HUES48 (cell line): ENCODE measurements at regions not wholly inside any gene's neighbourhood (a gene's known extent, or its start where the extent isn't known, plus 50 kb on each side); places are given as distances from the start of the nearest gene placed in this dataset.

ENCODE experiments used
- H3K27ac ChIP-seq: one replicate; pipeline ENCODE4 v1.7.0; 2013; ENCODE audit warnings: low read depth, low read length, inconsistent platforms
- H3K27me3 ChIP-seq: 2 replicates; pipeline ENCODE4 v1.6.1; 2013; ENCODE audit warnings: mild to moderate bottlenecking, low read length; ENCODE audit not compliant: control insufficient read depth, insufficient read depth
- H3K36me3 ChIP-seq: 2 replicates; pipeline ENCODE4 v1.6.1; 2013; ENCODE audit warnings: low read length; ENCODE audit not compliant: control insufficient read depth, insufficient read depth
- H3K4me1 ChIP-seq: 2 replicates; pipeline ENCODE4 v1.6.1; 2013; ENCODE audit warnings: mild to moderate bottlenecking, low read length; ENCODE audit not compliant: control insufficient read depth, insufficient read depth
- H3K4me3 ChIP-seq: 2 replicates; pipeline ENCODE4 v1.5.1; 2013; ENCODE audit warnings: mild to moderate bottlenecking, low read depth, low read length
- H3K9ac ChIP-seq: 2 replicates; pipeline ENCODE4 v1.6.1; 2013; ENCODE audit warnings: mild to moderate bottlenecking, low read depth, low read length, moderate library complexity
- H3K9me3 ChIP-seq: 2 replicates; pipeline ENCODE4 v1.6.1; 2013; ENCODE audit warnings: low read length; ENCODE audit not compliant: control insufficient read depth, insufficient read depth

DNA sequence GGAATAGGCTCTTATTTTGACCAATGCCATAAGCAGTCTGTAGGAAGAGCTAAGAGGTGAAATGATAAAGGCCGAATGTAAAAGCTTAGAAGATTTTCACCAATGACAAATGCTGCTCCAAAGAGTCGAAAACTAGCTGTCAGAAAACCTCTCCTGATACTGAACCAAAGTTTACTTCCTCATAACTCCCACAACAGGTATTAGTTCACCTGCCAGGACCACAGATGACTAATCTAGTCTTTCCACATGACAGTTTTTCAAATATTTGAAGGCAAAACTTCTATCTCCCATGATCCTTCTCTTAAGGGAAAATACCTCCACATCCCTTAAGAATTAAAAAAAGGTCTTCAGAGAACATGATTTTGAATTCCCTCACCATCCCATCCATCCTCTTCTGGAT, 473.2 kb upstream of the SPHKAP start:
- Histone ChIP-seq H3K27ac (no peak overlapping the region), H3K9me3 (peaks cover 5% of the 10 kb centered on the region; the same call in 1 of the 2 replicates), H3K4me3 (no peak overlapping the region), H3K36me3 (no peaks in the 10 kb centered on the region), H3K27me3 (no peaks in the 10 kb centered on the region), H3K4me1 (no peaks in the 10 kb centered on the region), H3K9ac (no peak overlapping the region)

- no peaks in the 10 kb centered on the region for H3K36me3 ChIP-seq
- H3K4me3 ChIP-seq = no peak overlapping the region
- no peaks in the 10 kb centered on the region for H3K4me1 ChIP-seq
- no peaks in the 10 kb centered on the region for H3K27me3 ChIP-seq
- H3K9me3 ChIP-seq = peaks cover 5% of the 10 kb centered on the region; the same call in 1 of the 2 replicates
- H3K9ac ChIP-seq = no peak overlapping the region
- no peak overlapping the region for H3K27ac ChIP-seq
These were observed 472.4 kb upstream of the SPHKAP start for GRCh38 chr2:228653884-228654283.

GRCh38 chr2:228652366-228652765, 470.9 kb upstream of the SPHKAP start:
- peaks cover 5% of the 10 kb centered on the region; the same call in 1 of the 2 replicates for H3K9me3 ChIP-seq
- H3K4me1 ChIP-seq = no peaks in the 10 kb centered on the region
- no peak overlapping the region for H3K27ac ChIP-seq
- no peaks in the 10 kb centered on the region for H3K36me3 ChIP-seq
- H3K4me3 ChIP-seq = no peak overlapping the region
- H3K27me3 ChIP-seq = no peaks in the 10 kb centered on the region
- no peak overlapping the region for H3K9ac ChIP-seq

GRCh38 chr2:228649876-228650275, 468.4 kb upstream of the SPHKAP start:
- Histone ChIP-seq H3K36me3 (no peaks in the 10 kb centered on the region), H3K4me3 (no peak overlapping the region), H3K4me1 (no peaks in the 10 kb centered on the region), H3K9me3 (peaks cover 5% of the 10 kb centered on the region; the same call in 1 of the 2 replicates), H3K9ac (no peak overlapping the region), H3K27me3 (no peaks in the 10 kb centered on the region), H3K27ac (no peak overlapping the region)

DNA sequence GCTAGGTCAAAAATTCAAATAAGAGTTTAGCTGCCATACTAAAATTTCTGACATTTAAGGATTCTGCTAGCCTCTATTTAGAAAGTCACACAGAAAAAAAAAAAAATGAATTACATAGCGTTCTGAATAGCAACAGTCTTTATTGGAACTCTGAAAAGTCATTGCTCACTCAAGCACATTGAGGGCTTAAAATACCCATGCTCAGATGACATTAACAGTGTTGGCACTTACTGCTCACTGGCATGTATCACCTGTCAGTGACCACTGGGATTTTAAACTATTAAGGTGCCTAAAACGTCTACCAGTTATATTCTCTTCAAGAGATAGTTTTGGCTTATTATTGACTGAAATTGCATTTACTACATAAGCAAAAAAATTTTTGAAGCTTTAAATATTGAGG, 468.0 kb upstream of the SPHKAP start:
- Histone ChIP-seq H3K36me3 (no peaks in the 10 kb centered on the region), H3K9me3 (peaks cover 5% of the 10 kb centered on the region; the same call in 1 of the 2 replicates), H3K4me1 (no peaks in the 10 kb centered on the region), H3K27ac (no peak overlapping the region), H3K9ac (no peak overlapping the region), H3K27me3 (no peaks in the 10 kb centered on the region), H3K4me3 (no peak overlapping the region)

DNA sequence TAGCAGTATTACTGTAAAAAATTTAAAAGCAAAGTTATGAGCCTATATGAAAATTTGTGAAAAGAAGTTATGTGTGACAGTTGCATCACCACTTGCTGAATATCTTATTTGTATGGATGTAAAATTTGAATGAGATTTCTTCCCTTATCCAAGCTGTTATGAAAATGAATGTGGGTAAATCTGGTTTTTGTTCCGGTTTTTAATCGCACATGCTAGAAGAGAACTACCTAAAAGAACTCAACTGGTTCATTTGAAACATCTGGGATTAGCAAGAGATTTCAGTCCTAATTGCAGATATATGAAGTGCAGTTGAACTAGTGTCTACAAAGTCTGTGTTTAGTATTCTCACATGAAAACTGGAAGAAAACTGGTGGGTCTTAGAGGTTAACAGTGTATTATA, 467.1 kb upstream of the SPHKAP start:
- H3K4me1 ChIP-seq = no peaks in the 10 kb centered on the region

DNA sequence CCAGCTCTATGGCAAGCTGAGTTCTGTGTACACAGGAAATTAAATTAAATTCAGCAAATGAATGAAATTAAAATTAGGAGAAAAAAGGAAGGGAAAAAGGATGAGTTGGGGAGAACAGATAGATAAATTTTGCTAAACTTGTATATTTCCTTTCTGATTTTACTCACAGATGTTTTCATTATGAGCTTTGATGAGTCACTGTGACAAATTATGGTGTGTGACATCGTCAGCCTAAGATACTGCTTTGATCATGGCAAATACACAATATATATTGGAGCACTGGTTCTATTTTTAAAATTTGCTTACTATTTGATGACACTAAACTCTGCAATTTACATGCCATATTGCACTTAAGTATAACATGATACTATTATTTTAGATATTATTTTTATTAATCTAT, 464.6 kb upstream of the SPHKAP start:
- no peaks in the 10 kb centered on the region for H3K36me3 ChIP-seq
- no peak overlapping the region for H3K4me3 ChIP-seq
- peaks cover 5% of the 10 kb centered on the region; the same call in 1 of the 2 replicates for H3K9me3 ChIP-seq
- H3K4me1 ChIP-seq = no peaks in the 10 kb centered on the region
- no peaks in the 10 kb centered on the region for H3K27me3 ChIP-seq
- H3K9ac ChIP-seq = no peak overlapping the region
- no peak overlapping the region for H3K27ac ChIP-seq

More for the DNA sequence above, 467.1 kb upstream of the SPHKAP start:
- H3K27ac ChIP-seq = no peak overlapping the region
- H3K9me3 ChIP-seq = peaks cover 5% of the 10 kb centered on the region; the same call in 1 of the 2 replicates
- H3K4me3 ChIP-seq = no peak overlapping the region
- H3K9ac ChIP-seq = no peak overlapping the region
- no peaks in the 10 kb centered on the region for H3K36me3 ChIP-seq
- no peaks in the 10 kb centered on the region for H3K27me3 ChIP-seq

DNA sequence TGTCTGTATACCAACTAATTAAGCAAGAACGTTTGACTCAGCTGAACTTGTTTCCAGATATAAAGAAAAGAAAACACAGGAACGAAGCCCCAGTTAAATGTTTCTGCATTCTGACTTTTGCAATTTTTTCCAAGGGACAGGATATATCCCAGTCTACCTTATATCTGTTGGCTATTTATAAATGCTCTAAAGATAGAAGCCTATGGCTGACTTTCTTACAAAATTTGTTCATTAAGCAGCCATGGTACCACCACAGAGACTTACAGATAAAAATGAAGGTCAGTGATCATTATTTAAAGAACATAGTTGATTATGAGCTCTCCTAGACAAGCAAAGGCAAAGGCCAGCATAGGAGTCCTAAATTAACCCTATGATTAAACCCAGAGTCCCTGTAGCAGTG, 462.7 kb upstream of the SPHKAP start:
- H3K9ac ChIP-seq = no peak overlapping the region
- H3K4me1 ChIP-seq = no peaks in the 10 kb centered on the region
- H3K36me3 ChIP-seq = no peaks in the 10 kb centered on the region
- H3K27ac ChIP-seq = no peak overlapping the region
- H3K27me3 ChIP-seq = no peaks in the 10 kb centered on the region
- H3K9me3 ChIP-seq = no peaks in the 10 kb centered on the region
- no peak overlapping the region for H3K4me3 ChIP-seq

GRCh38 chr2:228642861-228643260, 461.4 kb upstream of the SPHKAP start:
- Histone ChIP-seq H3K9ac (no peak overlapping the region), H3K9me3 (no peaks in the 10 kb centered on the region), H3K27ac (no peak overlapping the region), H3K27me3 (no peaks in the 10 kb centered on the region), H3K4me1 (no peaks in the 10 kb centered on the region), H3K36me3 (no peaks in the 10 kb centered on the region), H3K4me3 (no peak overlapping the region)

DNA sequence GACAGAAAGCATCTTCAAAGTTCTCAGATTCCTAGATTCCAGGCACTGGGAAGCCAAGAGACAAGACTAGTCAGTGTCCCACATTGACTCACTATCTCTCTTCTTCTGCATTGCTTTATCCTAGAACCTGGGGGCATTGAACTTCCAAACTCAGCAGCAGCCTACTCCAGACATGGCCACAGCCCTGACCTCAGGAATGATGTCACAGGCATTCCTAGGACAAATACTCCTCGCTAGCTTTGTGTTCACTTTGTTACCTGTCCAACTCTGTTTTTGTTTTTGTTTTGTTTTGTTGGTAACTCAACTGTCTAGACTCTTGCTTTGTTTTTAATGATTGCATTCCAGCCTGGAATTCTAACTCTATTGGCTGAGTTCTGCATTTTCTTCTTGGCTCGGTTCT, 449.3 kb upstream of the SPHKAP start:
- no peaks in the 10 kb centered on the region for H3K36me3 ChIP-seq

DNA sequence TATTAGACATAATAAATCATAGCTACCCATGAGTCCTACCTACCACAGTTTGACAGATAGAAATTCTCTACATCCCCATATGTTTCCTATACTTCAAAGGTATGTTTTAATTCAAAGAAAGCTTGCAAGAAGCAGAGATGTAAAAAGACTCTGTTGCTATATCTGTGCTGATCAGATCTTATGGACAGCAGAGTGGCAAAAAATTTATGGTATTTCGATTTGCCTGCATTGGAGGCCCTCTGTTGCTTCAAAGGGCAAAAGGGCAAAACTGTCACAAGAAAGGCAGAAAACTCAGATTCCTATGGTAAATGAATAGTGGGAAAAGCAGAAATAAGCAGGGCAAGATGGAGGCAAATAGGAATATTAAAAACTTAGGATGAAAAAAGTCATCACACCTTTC, 447.8 kb upstream of the SPHKAP start:
- Histone ChIP-seq H3K9ac (no peak overlapping the region), H3K4me3 (no peak overlapping the region), H3K27me3 (no peaks in the 10 kb centered on the region), H3K9me3 (no peaks in the 10 kb centered on the region), H3K4me1 (no peaks in the 10 kb centered on the region), H3K27ac (no peak overlapping the region), H3K36me3 (no peaks in the 10 kb centered on the region)

More for the DNA sequence above, 449.3 kb upstream of the SPHKAP start:
- Histone ChIP-seq H3K27me3 (no peaks in the 10 kb centered on the region), H3K4me1 (no peaks in the 10 kb centered on the region), H3K9me3 (peaks cover 3% of the 10 kb centered on the region; the same call in 1 of the 2 replicates), H3K27ac (no peak overlapping the region), H3K9ac (no peak overlapping the region), H3K4me3 (no peak overlapping the region)

DNA sequence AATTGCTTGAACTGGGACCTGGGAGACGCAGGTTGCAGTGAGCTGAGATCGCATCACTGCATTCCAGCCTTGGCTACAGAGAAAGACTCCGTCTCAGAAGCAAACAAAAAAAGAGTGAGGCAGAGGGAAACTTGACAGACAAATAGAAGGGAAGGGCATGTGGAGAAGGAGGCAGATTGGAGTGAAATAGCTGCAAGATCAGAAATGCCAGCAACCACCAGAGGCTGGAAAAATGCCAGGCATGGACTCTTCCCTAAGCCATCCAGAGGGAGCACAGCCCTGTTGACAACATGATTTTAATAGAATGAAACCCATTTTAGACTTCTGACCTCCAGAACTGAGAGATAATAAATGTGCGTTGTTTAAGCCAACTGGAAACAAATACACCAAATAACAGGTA, 447.2 kb upstream of the SPHKAP start:
- H3K4me1 ChIP-seq = no peaks in the 10 kb centered on the region
- no peak overlapping the region for H3K27ac ChIP-seq
- no peaks in the 10 kb centered on the region for H3K36me3 ChIP-seq
- no peaks in the 10 kb centered on the region for H3K27me3 ChIP-seq
- H3K9me3 ChIP-seq = no peaks in the 10 kb centered on the region
- no peak overlapping the region for H3K4me3 ChIP-seq
- no peak overlapping the region for H3K9ac ChIP-seq
